Fibroblast of the aortic adventitia (primary cell): ENCODE measurements at regions not wholly inside any gene's neighbourhood (a gene's known extent, or its start where the extent isn't known, plus 50 kb on each side); places are given as distances from the start of the nearest gene placed in this dataset.

ENCODE experiments used
- DNase-seq: peaks from one replicate; pipeline ENCODE4 v3.0.0-alpha.2; 2010; ENCODE audit warnings: low read depth
- H3K4me3 ChIP-seq: 2 replicates; pipeline ENCODE4 v1.5.1; 2011; ENCODE audit warnings: low read depth, mild to moderate bottlenecking, control low read depth, low read length, moderate library complexity
- TF ChIP-seq, protein P1 (sequence below): IDR thresholded peaks from 2 replicates; pipeline ENCODE4 v1.5.1; 2011; ENCODE audit warnings: mild to moderate bottlenecking, low read length, control low read depth, inconsistent platforms; ENCODE audit not compliant: insufficient read depth

DNA sequence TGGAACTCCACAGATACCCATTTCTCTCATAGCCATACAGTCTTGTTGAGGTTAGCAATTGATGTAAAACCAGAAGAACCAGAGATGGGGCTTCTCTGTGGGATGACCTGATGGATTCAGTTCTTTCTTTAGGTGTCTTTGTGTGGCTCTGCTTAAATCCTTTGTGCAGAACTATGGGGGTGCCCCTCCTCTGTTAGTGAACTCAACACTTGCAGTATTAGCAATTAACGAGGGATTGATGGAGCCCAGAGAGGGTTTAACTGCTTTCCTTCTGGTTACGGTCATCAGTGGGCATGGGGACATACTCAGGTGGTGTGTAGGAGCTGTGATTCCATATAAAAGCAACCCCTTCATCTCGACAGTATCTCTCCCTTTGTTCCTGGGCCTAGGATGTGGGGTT lies 406.8 kb upstream of the FAM98A start:
- TF ChIP-seq, protein P1, sequence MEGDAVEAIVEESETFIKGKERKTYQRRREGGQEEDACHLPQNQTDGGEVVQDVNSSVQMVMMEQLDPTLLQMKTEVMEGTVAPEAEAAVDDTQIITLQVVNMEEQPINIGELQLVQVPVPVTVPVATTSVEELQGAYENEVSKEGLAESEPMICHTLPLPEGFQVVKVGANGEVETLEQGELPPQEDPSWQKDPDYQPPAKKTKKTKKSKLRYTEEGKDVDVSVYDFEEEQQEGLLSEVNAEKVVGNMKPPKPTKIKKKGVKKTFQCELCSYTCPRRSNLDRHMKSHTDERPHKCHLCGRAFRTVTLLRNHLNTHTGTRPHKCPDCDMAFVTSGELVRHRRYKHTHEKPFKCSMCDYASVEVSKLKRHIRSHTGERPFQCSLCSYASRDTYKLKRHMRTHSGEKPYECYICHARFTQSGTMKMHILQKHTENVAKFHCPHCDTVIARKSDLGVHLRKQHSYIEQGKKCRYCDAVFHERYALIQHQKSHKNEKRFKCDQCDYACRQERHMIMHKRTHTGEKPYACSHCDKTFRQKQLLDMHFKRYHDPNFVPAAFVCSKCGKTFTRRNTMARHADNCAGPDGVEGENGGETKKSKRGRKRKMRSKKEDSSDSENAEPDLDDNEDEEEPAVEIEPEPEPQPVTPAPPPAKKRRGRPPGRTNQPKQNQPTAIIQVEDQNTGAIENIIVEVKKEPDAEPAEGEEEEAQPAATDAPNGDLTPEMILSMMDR = no peak
- H3K4me3 ChIP-seq = no peak overlapping the region
- no peak for DNase-seq

DNA sequence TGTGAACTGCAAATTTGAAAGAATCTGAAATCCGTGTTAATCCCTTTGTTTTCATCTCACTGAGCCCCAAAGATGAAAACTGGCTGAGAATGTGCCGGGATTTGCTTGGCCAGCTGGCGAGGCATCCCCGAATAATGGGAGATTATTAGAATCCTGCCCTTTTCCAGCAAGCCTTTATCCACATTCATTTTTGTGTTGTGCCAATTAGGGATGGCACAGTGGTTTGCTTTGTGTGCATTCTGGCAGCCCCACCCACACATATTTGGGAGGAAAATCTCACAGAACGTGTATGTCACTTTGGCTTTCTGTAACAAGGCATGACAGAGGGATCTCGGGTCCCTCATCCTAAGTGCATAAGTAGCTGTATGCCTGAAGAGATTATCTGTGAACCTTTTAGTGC lies 405.8 kb upstream of the FAM98A start:
- no peak overlapping the region for H3K4me3 ChIP-seq
- DNase-seq = no peak
- TF ChIP-seq, protein P1 = no peak

- no peak for DNase-seq
- H3K4me3 ChIP-seq = no peak overlapping the region
- TF ChIP-seq, protein P1 = no peak
Measured at GRCh38 chr2:34003795-34004194, 404.7 kb upstream of the FAM98A start.

DNA sequence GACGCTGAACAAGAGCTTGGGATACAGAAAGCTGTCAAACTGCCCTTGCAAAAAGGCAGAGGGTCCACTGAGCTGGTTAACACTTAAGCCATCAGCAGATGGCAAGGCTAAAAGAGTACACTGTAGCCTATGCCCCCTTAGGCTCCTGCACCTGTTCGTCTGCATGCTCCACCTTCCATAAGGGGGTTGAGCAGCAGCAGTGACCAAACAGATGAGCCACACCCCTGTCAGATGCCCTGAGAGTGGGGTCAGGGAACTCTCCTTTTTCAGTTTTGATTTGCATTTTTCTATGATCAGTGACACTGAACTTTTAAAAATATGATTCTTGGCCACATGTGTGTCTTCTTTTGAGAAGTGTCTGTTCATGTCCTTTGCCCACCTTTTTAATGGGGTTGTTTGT lies 402.5 kb upstream of the FAM98A start:
- no peak for DNase-seq
- no peak overlapping the region for H3K4me3 ChIP-seq

DNA sequence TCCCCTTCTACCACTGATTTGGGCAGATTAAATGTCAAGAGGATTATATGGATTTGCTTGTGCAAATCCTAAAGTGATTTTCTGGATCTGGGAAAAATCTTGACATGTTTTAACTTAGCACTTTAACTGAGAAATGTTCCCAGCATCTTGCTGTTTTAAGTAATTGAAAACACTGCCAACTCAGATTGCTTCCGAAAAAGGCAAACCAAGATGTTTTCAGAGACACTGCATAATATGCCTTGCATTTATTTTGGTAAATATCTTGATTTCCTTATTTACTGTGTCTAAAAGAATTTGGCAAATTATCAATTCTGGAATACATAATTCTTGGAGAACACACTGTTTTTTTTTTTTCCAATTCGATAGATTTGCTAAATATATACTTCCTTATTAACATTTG lies 385.0 kb upstream of the FAM98A start:
- no peak for DNase-seq
- TF ChIP-seq, protein P1 = no peak
- no peak overlapping the region for H3K4me3 ChIP-seq

More for the DNA sequence above, 402.5 kb upstream of the FAM98A start:
- TF ChIP-seq, protein P1 = no peak

DNA sequence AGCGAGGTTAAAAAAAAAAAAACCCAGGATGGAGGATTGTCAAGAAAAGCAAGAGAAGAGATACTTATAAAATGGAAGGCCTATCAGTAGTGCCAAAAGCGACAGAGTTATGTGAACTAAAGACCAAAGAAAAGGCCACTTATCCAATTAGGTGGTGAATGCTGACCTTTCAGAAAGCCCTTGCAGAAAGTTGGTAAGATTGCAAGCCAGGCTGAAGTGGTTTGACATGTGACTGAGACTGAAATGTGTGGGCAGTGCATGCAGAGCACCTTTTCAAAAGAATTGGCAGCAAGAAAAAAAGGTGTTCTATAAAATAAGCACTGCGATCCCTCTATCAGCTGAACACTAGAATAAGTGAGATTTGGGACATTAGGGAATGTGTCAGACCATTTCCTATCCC lies 379.4 kb upstream of the FAM98A start:
- no peak overlapping the region for H3K4me3 ChIP-seq
- DNase-seq = no peak
- TF ChIP-seq, protein P1 = no peak

GRCh38 chr2:33975498-33975897 lies 376.4 kb upstream of the FAM98A start:
- no peak overlapping the region for H3K4me3 ChIP-seq
- no peak for DNase-seq
- TF ChIP-seq, protein P1 = no peak
